Esophagus squamous epithelium (tissue), 4 donors: ENCODE measurements at regions not wholly inside any gene's neighbourhood (a gene's known extent, or its start where the extent isn't known, plus 50 kb on each side); places are given as distances from the start of the nearest gene placed in this dataset.

Source experiments
- CTCF ChIP-seq, 6 experiments: fragments of 450-650 bp in 4 of 6; fragments of 200-600 bp in 2 of 6; sonication (generic) in 2 of 6; IDR thresholded peaks; one replicate each; pipeline ENCODE4 v1.5.1; 2016 to 2019; ENCODE audit warnings: antibody characterized with exemption in 6 of 6, mild to moderate bottlenecking in 4 of 6, moderate library complexity in 4 of 6
- POLR2A ChIP-seq, 4 donors: fragments of 450-650 bp; IDR thresholded peaks; one replicate each; pipeline ENCODE4 v1.6.1; 2017; ENCODE audit warnings: antibody characterized with exemption in 4 of 4, mild to moderate bottlenecking in 4 of 4, moderate library complexity in 3 of 4

GRCh38 chr13:105153611-105154010 lies 1381.9 kb downstream of the EFNB2 start:
- TF ChIP-seq CTCF (IDR thresholded peaks at IDR 0.05) (no peak), POLR2A (IDR thresholded peaks at IDR 0.05) (no peak)
